GM12891 (cell line): ENCODE measurements at regions not wholly inside any gene's neighbourhood (a gene's known extent, or its start where the extent isn't known, plus 50 kb on each side); places are given as distances from the start of the nearest gene placed in this dataset.

Experiments used
- DNase-seq: peaks from one replicate; pipeline ENCODE4 v3.0.0; 2011; ENCODE audit warnings: low spot score; ENCODE audit not compliant: insufficient read length
- FAIRE-seq: peaks from 2 replicates; lab custom pipeline; 2011; peaks lifted over from hg19 to GRCh38; lab: Jason Lieb, UNC
- PAX5 ChIP-seq: IDR thresholded peaks from 2 replicates; pipeline ENCODE4 v1.6.1; 2011; ENCODE audit warnings: low read length, moderate library complexity, mild to moderate bottlenecking; ENCODE audit not compliant: insufficient read depth, severe bottlenecking
- POLR2A ChIP-seq: IDR thresholded peaks from 2 replicates; pipeline ENCODE4 v1.6.1; 2011; ENCODE audit warnings: low read depth, low read length, control low read depth
- POLR2AphosphoS5 ChIP-seq: IDR thresholded peaks from 2 replicates; pipeline ENCODE4 v1.6.1; 2011; ENCODE audit warnings: low read depth, low read length, control low read depth
- POU2F2 ChIP-seq: IDR thresholded peaks from 2 replicates; pipeline ENCODE4 v1.6.1; 2011; ENCODE audit warnings: low read depth, mild to moderate bottlenecking, control low read depth, low read length, moderate library complexity
- SPI1 ChIP-seq: IDR thresholded peaks from 2 replicates; pipeline ENCODE4 v1.6.1; 2011; ENCODE audit warnings: low read depth, low read length, control low read depth
- TAF1 ChIP-seq: IDR thresholded peaks from 2 replicates; pipeline ENCODE4 v1.6.1; 2011; ENCODE audit warnings: low read depth, low read length, control low read depth

- DNase-seq = no peak
- no peak for TF ChIP-seq POLR2A
- no peak for FAIRE-seq
Observed at GRCh38 chr16:58970775-58971174, 236.7 kb upstream of the GOT2 start.

DNA sequence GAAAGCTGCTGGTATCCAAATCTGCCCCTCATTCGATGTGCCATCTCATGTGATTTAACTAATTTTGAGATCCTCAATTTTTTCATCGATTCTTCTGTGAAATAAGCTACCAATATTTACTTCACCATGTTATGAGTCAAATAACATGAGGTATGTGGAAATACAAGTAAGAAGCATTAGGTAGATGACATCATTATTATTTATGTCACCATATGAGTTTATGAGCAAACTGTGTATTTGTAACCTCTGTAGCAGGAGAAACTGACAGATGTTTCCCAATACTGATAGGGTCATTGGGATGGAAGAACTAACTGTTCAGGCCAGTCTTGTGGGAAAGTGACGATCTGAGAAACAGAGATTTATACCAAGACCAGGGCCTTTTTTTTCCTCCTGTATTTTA is 229.4 kb upstream of the GOT2 start:
- FAIRE-seq (no peak), DNase-seq (no peak)
- TF ChIP-seq TAF1 (no peak), POLR2A (no peak), PAX5 (no peak)

DNA sequence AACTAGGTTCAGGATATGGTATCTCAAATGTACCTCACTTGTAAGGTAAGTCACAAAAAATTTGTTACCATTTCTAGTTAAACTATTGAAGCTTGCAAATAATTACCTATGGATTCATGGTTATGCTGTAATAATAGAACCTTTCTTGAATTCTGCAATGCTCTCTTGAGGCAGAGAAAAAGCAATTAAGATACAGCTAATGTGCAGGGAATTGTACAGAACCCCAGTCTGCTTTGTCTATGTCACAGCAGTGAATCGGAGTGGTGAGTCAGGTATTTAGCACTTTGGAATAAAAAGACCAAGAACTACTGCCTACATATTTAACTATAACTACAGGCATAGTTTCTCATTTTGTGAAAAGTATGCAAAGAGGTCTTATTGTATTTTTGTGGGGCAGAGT is 228.7 kb upstream of the GOT2 start:
- no peak for TF ChIP-seq POLR2AphosphoS5
- no peak for TF ChIP-seq SPI1
- no peak for TF ChIP-seq POLR2A
- DNase-seq = no peak
- no peak for FAIRE-seq

DNA sequence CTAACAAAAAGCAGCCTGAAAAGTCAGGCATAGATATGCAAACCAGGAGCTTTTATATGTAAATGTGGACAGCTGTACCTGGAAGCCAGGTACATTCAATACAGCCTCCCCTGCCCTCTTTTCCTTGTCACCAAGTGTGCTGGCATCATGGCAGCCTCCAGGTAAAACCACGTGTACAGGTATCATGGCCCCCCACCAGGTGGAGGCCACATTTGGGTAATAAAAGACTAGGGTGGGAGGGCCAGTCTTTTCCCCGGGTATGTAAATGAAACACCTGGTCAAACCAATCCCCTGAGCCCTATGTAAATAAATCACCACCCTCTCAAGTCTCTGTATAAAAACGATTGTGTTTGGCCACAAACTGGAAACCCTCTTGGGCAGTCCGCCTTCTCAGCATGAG is 226.4 kb upstream of the GOT2 start:
- DNase-seq = no peak
- FAIRE-seq = no peak
- TF ChIP-seq PAX5 (no peak), POLR2AphosphoS5 (no peak), SPI1 (no peak), POLR2A (no peak), POU2F2 (no peak), TAF1 (no peak)

DNA sequence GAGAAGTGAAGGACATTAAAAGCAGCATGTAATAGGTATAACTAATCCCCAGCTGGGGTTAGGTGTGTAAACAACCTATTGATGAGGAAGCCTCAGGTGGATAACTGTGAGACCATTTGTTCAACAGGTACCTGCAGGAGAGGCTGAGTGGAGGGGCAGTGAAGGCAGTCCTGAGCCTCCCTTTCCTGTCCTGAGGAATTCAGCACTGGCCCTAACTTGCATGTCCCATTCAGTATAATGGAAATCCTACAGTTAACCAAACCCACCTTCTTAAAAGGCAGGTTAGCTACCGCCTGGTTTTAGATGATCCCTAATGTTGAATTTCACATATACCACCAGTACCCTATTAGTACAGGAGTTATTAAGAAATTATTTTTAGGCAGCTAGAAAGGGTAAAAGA is 225.9 kb upstream of the GOT2 start:
- TF ChIP-seq POU2F2 (no peak), POLR2AphosphoS5 (no peak), TAF1 (no peak), POLR2A (no peak), SPI1 (no peak), PAX5 (no peak)
- no peak for DNase-seq
- FAIRE-seq = no peak

DNA sequence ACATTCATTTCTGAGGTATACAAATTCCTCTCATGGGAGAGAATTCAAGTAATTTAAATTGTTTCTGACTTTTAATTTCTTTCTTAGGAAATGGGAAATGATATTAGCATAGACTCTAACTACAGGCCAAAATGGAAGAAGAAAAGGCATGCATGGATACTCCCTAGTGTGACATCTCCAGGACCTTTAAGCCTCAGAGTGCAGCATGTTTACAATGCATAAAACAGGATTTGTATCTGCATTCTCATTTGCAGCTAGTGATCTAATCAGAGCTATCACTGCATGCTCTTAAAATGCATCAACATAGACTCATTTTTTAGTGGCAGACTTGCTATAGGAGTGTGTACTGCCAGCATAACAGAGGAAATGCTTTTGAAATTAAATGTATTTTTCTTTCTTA is 224.6 kb upstream of the GOT2 start:
- no peak for FAIRE-seq
- TF ChIP-seq PAX5 = no peak
- no peak for TF ChIP-seq POU2F2
- TF ChIP-seq SPI1 = no peak
- no peak for TF ChIP-seq TAF1
- TF ChIP-seq POLR2AphosphoS5 = no peak
- TF ChIP-seq POLR2A = no peak
- no peak for DNase-seq

- FAIRE-seq = no peak
- DNase-seq = no peak
- TF ChIP-seq TAF1 = no peak
- TF ChIP-seq SPI1 = no peak
- no peak for TF ChIP-seq POU2F2
- TF ChIP-seq PAX5 = no peak
- TF ChIP-seq POLR2AphosphoS5 = no peak
- no peak for TF ChIP-seq POLR2A
Observed at GRCh38 chr16:58948244-58948643, 214.1 kb upstream of the GOT2 start.

DNA sequence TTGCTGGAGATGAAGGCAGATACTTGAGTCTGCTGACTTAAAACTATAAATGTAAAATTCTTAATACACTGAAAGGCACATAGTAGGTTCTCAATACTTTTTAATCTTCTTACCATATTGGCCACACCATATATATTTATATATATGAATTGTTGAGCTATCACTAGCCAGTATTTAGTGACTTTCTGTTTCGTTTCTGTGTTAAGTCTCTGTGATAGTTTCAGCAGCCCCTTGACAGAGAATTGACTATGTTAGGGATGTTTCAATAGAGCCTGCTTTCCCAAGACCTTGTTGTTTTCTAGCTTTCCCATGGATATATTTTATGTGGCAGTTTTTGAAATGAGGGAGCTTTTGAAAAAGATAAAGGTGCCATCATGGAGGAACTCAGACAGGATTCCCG is 206.5 kb upstream of the GOT2 start:
- no peak for TF ChIP-seq POU2F2
- no peak for TF ChIP-seq PAX5
- TF ChIP-seq TAF1 = no peak
- TF ChIP-seq SPI1 = no peak
- no peak for TF ChIP-seq POLR2A
- TF ChIP-seq POLR2AphosphoS5 = no peak
- DNase-seq (no peak), FAIRE-seq (no peak)

- FAIRE-seq (no peak), DNase-seq (no peak)
- TF ChIP-seq POLR2A (no peak), POU2F2 (no peak), TAF1 (no peak), SPI1 (no peak), PAX5 (no peak), POLR2AphosphoS5 (no peak)
Observed at GRCh38 chr16:58938811-58939210, 204.7 kb upstream of the GOT2 start.

- no peak for TF ChIP-seq TAF1
- TF ChIP-seq POLR2A = no peak
- no peak for TF ChIP-seq SPI1
- TF ChIP-seq PAX5 = no peak
- TF ChIP-seq POU2F2 = no peak
- no peak for TF ChIP-seq POLR2AphosphoS5
- DNase-seq = no peak
- no peak for FAIRE-seq
Observed at GRCh38 chr16:58937661-58938060, 203.5 kb upstream of the GOT2 start.

DNA sequence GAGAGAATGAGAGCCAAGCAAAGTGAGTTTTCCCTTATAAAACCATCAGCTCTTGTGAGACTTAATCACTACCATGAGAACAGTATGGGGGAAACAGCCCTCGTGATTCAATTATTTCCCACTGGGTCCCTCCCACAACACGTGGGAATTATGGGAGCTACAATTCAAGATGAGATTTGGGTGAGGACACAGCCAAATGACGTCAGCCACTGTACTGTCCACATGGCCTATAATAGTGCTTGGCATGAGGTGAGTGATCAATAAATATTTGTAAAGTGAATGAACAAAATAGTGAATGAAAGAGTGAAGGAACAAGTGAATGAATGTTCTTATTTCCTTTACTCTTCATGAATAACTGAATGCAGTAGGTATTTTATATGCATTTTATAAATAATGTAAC is 199.1 kb upstream of the GOT2 start:
- FAIRE-seq (no peak), DNase-seq (no peak)
- TF ChIP-seq POU2F2 = no peak
- no peak for TF ChIP-seq POLR2A
- no peak for TF ChIP-seq PAX5
- TF ChIP-seq POLR2AphosphoS5 = no peak
- no peak for TF ChIP-seq TAF1
- no peak for TF ChIP-seq SPI1

DNA sequence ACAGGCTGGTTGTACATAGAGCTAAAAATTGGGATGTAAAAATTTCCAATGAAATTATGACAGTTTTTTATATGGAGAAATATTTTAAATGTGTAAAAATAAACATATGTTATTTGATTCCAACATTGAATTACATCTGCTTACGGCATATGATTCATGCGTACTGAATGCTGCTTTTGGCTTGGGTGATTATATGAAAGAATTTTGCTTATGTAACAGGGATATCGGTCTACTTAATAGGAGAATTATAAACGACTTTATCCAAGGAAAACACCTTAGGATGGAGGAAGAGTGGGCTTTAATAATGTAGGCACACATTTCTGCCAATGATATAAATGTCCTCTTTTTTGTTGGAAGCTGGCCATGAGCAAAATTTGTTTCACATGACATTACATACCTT is 197.3 kb upstream of the GOT2 start:
- no peak for DNase-seq
- FAIRE-seq = no peak
- no peak for TF ChIP-seq TAF1
- TF ChIP-seq SPI1 = no peak
- no peak for TF ChIP-seq POLR2A
- no peak for TF ChIP-seq POLR2AphosphoS5
- TF ChIP-seq POU2F2 = no peak
- TF ChIP-seq PAX5 = no peak

- TF ChIP-seq POLR2A (no peak), PAX5 (no peak), TAF1 (no peak), SPI1 (no peak), POLR2AphosphoS5 (no peak), POU2F2 (no peak)
- FAIRE-seq (no peak), DNase-seq (no peak)
Observed at GRCh38 chr16:58923094-58923493, 189.0 kb upstream of the GOT2 start.
